Ascending aorta (tissue), 2 donors: ENCODE measurements at regions not wholly inside any gene's neighbourhood (a gene's known extent, or its start where the extent isn't known, plus 50 kb on each side); places are given as distances from the start of the nearest gene placed in this dataset.
"Not testable (repeated sequence)": the region's sequence is repeated elsewhere in the genome, so short reads cannot be mapped to it uniquely, and the experiment has no call there.

ENCODE experiments used
- DNase-seq, 2 donors: peaks; one replicate each; pipeline ENCODE4 v3.0.0-alpha.2; 2019; ENCODE audit warnings: low spot score in 2 of 2
- H3K27ac ChIP-seq, 2 donors: fragments of 200-600 bp; sonication (generic); one replicate each; pipeline ENCODE4 v1.5.1; 2016 to 2017; ENCODE audit warnings: mild to moderate bottlenecking in 1 of 2
- H3K27me3 ChIP-seq: fragments of 200-600 bp; sonication (generic); one replicate; pipeline ENCODE4 v1.5.1; 2017
- H3K36me3 ChIP-seq, 2 donors: fragments of 200-600 bp; sonication (generic); one replicate each; pipeline ENCODE4 v1.5.1; 2016
- H3K4me1 ChIP-seq, 2 donors: fragments of 200-600 bp; sonication (generic); one replicate each; pipeline ENCODE4 v1.5.1; 2016 to 2017; ENCODE audit warnings: mild to moderate bottlenecking in 1 of 2
- H3K4me3 ChIP-seq, 2 donors: fragments of 200-600 bp; sonication (generic); one replicate each; pipeline ENCODE4 v1.5.1; 2016 to 2017; ENCODE audit warnings: mild to moderate bottlenecking in 1 of 2
- H3K9me3 ChIP-seq, 2 donors: fragments of 200-600 bp; sonication (generic); one replicate each; pipeline ENCODE4 v1.5.1; 2016
- CTCF ChIP-seq, 3 experiments: fragments of 200-600 bp in 2 of 3; fragments of 450-650 bp in 1 of 3; sonication (generic) in 2 of 3; IDR thresholded peaks; one replicate each; pipeline ENCODE4 v1.5.1; 2016 to 2019; ENCODE audit warnings: antibody characterized with exemption in 3 of 3, mild to moderate bottlenecking in 1 of 3, moderate library complexity in 1 of 3
- intact Hi-C: fragments of 100-400 bp; cut with DNase I; formaldehyde crosslinking; loops from one replicate; pipeline ENCODE4 v1.15.1; 2023

- H3K4me3 ChIP-seq, result no peak overlapping the region
- intact Hi-C loops, result no loop called here
- H3K9me3 ChIP-seq, result no peaks in the 10 kb centered on the region
- no peak overlapping the region for H3K27ac ChIP-seq
- no peaks in the 10 kb centered on the region for H3K4me1 ChIP-seq
- H3K27me3 ChIP-seq, result no peaks in the 10 kb centered on the region
- H3K36me3 ChIP-seq, result no peaks in the 10 kb centered on the region
- no peak for TF ChIP-seq CTCF (IDR thresholded peaks at IDR 0.05)
- no peak for DNase-seq
Observed at GRCh38 chr4:33989820-33990443, 2254.4 kb downstream of the ARAP2 start.

GRCh38 chr4:33996075-33996718 lies 2248.1 kb downstream of the ARAP2 start:
- no peaks in the 10 kb centered on the region for H3K9me3 ChIP-seq
- intact Hi-C loops, result no loop called here
- H3K27ac ChIP-seq, result no peak overlapping the region
- DNase-seq, result no peak
- H3K36me3 ChIP-seq, result no peaks in the 10 kb centered on the region
- TF ChIP-seq CTCF (IDR thresholded peaks at IDR 0.05), result no peak
- no peaks in the 10 kb centered on the region for H3K27me3 ChIP-seq
- no peak overlapping the region for H3K4me3 ChIP-seq
- H3K4me1 ChIP-seq, result no peaks in the 10 kb centered on the region

GRCh38 chr4:33998291-33998690 lies 2246.0 kb downstream of the ARAP2 start:
- H3K27me3 ChIP-seq, result no peaks in the 10 kb centered on the region
- no peak for DNase-seq
- no peaks in the 10 kb centered on the region for H3K9me3 ChIP-seq
- no peak overlapping the region for H3K4me3 ChIP-seq
- no peaks in the 10 kb centered on the region for H3K36me3 ChIP-seq
- intact Hi-C loops, result no loop called here
- no peak overlapping the region for H3K27ac ChIP-seq
- H3K4me1 ChIP-seq, result no peaks in the 10 kb centered on the region
- TF ChIP-seq CTCF (IDR thresholded peaks at IDR 0.05), result no peak

- Histone ChIP-seq H3K27me3 (no peaks in the 10 kb centered on the region), H3K36me3 (no peaks in the 10 kb centered on the region), H3K27ac (no peak overlapping the region), H3K4me3 (no peak overlapping the region), H3K4me1 (no peaks in the 10 kb centered on the region), H3K9me3 (no peaks in the 10 kb centered on the region)
- intact Hi-C loops, result no loop called here
- DNase-seq, result no peak
- no peak for TF ChIP-seq CTCF (IDR thresholded peaks at IDR 0.05)
Observed at GRCh38 chr4:34000356-34000755, 2244.0 kb downstream of the ARAP2 start.

- intact Hi-C loops, H3K4me1 ChIP-seq, H3K9me3 ChIP-seq, DNase-seq, H3K36me3 ChIP-seq, H3K27ac ChIP-seq, H3K27me3 ChIP-seq, H3K4me3 ChIP-seq: not testable (repeated sequence)
Observed at GRCh38 chr4:34006540-34006939, 2237.8 kb downstream of the ARAP2 start.

GRCh38 chr4:34009951-34010350 lies 2234.4 kb downstream of the ARAP2 start:
- intact Hi-C loops, result no loop called here
- Histone ChIP-seq H3K4me1 (no peaks in the 10 kb centered on the region), H3K9me3 (no peaks in the 10 kb centered on the region), H3K36me3 (no peaks in the 10 kb centered on the region), H3K27me3 (no peaks in the 10 kb centered on the region), H3K27ac (no peak overlapping the region), H3K4me3 (no peak overlapping the region)
- TF ChIP-seq CTCF (IDR thresholded peaks at IDR 0.05), result no peak
- DNase-seq, result no peak
